ENCODE measurements at regions not wholly inside any gene's neighbourhood (a gene's known extent, or its start where the extent isn't known, plus 50 kb on each side); places are given as distances from the start of the nearest gene placed in this dataset.

DNA sequence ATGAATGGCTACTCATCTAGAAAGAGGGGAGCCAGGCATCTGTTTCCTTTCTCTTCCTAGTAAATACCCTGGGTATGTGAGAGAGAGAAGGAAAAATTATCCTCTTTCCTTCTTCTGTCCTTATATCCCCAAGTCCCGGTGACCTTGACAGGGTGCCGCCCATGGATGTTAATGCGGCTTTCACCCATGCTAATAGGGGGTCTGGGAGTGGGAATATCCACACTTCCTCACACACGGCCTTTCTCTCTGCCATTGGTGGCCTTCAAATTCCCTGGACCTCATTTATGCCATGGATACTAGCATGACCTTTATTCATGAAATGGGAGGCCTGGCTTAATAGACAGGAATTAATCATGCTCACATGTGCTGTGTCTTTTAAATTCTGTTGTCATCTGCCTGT, 159.0 kb upstream of the NOX3 start:
- H3K27me3 ChIP-seq (ENCODE audit: control insufficient read depth, insufficient read depth, low read length): no peaks in the 10 kb centered on the region
- TF ChIP-seq, protein P1, sequence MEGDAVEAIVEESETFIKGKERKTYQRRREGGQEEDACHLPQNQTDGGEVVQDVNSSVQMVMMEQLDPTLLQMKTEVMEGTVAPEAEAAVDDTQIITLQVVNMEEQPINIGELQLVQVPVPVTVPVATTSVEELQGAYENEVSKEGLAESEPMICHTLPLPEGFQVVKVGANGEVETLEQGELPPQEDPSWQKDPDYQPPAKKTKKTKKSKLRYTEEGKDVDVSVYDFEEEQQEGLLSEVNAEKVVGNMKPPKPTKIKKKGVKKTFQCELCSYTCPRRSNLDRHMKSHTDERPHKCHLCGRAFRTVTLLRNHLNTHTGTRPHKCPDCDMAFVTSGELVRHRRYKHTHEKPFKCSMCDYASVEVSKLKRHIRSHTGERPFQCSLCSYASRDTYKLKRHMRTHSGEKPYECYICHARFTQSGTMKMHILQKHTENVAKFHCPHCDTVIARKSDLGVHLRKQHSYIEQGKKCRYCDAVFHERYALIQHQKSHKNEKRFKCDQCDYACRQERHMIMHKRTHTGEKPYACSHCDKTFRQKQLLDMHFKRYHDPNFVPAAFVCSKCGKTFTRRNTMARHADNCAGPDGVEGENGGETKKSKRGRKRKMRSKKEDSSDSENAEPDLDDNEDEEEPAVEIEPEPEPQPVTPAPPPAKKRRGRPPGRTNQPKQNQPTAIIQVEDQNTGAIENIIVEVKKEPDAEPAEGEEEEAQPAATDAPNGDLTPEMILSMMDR (IDR thresholded peaks at IDR 0.05): no peak
- H3K4me1 ChIP-seq: no peaks in the 10 kb centered on the region
- no peaks in the 10 kb centered on the region for H3K79me2 ChIP-seq
- H3K36me3 ChIP-seq (ENCODE audit: control insufficient read depth, insufficient read depth, low read length): no peaks in the 10 kb centered on the region
- no peak overlapping the region for H3K9ac ChIP-seq
- H3K4me2 ChIP-seq (ENCODE audit: low read length): no peak overlapping the region
- H3K4me3 ChIP-seq (ENCODE audit: low read depth, low read length): no peak overlapping the region
- H3K9me3 ChIP-seq (ENCODE audit: control insufficient read depth, low read length): peaks cover 3% of the 10 kb centered on the region
- no peak overlapping the region for H3K27ac ChIP-seq
- no peak overlapping the region for H2AFZ ChIP-seq

DNA sequence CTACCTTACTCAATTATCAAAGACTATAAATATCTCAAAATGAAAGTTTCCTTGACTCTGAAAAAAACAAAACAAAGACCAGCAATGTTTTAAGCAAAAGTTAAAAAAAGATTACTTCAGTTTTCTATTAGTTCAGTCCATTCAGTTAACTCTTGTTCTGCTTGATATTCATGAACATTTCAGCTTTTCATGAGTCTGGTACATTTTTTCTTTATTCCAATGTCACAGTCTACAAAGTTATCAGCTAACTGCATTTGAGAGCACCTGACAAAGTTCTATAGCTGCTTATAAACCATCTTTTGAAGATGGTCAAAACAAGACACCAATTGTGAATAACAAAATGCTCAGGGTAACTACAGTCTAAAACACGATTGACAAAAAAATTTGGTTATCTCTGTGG, 156.1 kb upstream of the NOX3 start:
- peaks cover 3% of the 10 kb centered on the region for H3K9me3 ChIP-seq (ENCODE audit: control insufficient read depth, low read length)
- H3K4me2 ChIP-seq (ENCODE audit: low read length): no peak overlapping the region
- H3K27me3 ChIP-seq (ENCODE audit: control insufficient read depth, insufficient read depth, low read length): no peaks in the 10 kb centered on the region
- TF ChIP-seq, protein P1 (IDR thresholded peaks at IDR 0.05): no peak
- H3K27ac ChIP-seq: no peak overlapping the region
- no peak overlapping the region for H3K4me3 ChIP-seq (ENCODE audit: low read depth, low read length)
- no peaks in the 10 kb centered on the region for H3K4me1 ChIP-seq
- no peaks in the 10 kb centered on the region for H3K79me2 ChIP-seq
- no peak overlapping the region for H3K9ac ChIP-seq
- no peaks in the 10 kb centered on the region for H3K36me3 ChIP-seq (ENCODE audit: control insufficient read depth, insufficient read depth, low read length)
- H2AFZ ChIP-seq: no peak overlapping the region

- Histone ChIP-seq H3K9ac (no peak overlapping the region), H3K27ac (no peak overlapping the region)
These were observed 149.4 kb upstream of the NOX3 start for GRCh38 chr6:155604991-155605390.

DNA sequence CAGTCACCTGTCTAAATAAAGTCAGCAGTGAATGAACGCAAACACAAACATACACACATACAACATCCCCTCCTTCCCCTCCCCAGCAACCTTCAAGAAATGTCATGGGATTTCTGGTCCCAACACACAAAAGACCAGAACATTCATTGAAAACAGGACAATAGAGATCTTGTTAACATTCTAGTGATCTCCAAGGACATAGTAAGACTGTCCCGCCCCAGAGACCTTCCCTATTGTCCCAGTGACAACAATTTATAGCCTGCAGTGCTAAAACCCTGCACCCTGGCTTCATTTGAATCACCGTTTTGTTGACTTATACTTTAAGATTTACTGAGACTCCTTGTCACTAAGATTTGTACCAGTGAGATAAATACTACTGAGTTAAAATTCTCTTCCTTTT, 143.9 kb upstream of the NOX3 start:
- Histone ChIP-seq H3K4me2 (ENCODE audit: low read length) (no peak overlapping the region), H3K4me1 (no peaks in the 10 kb centered on the region), H3K27ac (no peak overlapping the region), H3K79me2 (no peaks in the 10 kb centered on the region), H3K9ac (no peak overlapping the region), H3K36me3 (ENCODE audit: control insufficient read depth, insufficient read depth, low read length) (no peaks in the 10 kb centered on the region), H3K4me3 (ENCODE audit: low read depth, low read length) (no peak overlapping the region), H2AFZ (no peak overlapping the region), H3K9me3 (ENCODE audit: control insufficient read depth, low read length) (no peaks in the 10 kb centered on the region), H3K27me3 (ENCODE audit: control insufficient read depth, insufficient read depth, low read length) (no peaks in the 10 kb centered on the region)
- TF ChIP-seq, protein P1 (IDR thresholded peaks at IDR 0.05): no peak

More at GRCh38 chr6:155604991-155605390, 149.4 kb upstream of the NOX3 start:
- Histone ChIP-seq H3K36me3 (ENCODE audit: control insufficient read depth, insufficient read depth, low read length) (no peaks in the 10 kb centered on the region), H3K79me2 (no peaks in the 10 kb centered on the region), H3K4me2 (ENCODE audit: low read length) (no peak overlapping the region), H2AFZ (no peak overlapping the region), H3K4me1 (no peaks in the 10 kb centered on the region), H3K9me3 (ENCODE audit: control insufficient read depth, low read length) (no peaks in the 10 kb centered on the region), H3K27me3 (ENCODE audit: control insufficient read depth, insufficient read depth, low read length) (no peaks in the 10 kb centered on the region), H3K4me3 (ENCODE audit: low read depth, low read length) (no peak overlapping the region)
- TF ChIP-seq, protein P1 (IDR thresholded peaks at IDR 0.05): no peak

DNA sequence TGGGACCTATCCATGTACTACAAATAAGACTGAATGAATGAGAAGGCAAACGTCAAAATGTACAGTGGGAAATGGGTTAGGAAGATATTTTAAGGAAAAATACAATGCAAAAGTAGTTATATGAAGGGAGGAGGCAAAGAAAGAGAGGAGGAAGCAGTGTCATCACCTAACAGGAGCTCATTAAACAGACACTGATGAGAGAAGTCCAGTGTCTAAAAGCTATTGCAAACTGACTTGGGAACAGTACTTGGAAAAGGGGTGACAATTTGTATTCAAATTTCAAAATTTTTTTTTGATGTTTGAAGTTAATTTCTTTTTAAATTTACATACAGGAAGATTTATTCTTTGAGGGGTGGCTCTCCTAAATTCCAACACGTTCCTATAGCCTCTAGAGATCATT, 143.5 kb upstream of the NOX3 start:
- no peak overlapping the region for H3K27ac ChIP-seq
- no peaks in the 10 kb centered on the region for H3K4me1 ChIP-seq
- H3K27me3 ChIP-seq (ENCODE audit: control insufficient read depth, insufficient read depth, low read length): no peaks in the 10 kb centered on the region
- no peaks in the 10 kb centered on the region for H3K79me2 ChIP-seq
- TF ChIP-seq, protein P1 (IDR thresholded peaks at IDR 0.05): no peak
- no peak overlapping the region for H3K4me3 ChIP-seq (ENCODE audit: low read depth, low read length)
- H3K36me3 ChIP-seq (ENCODE audit: control insufficient read depth, insufficient read depth, low read length): no peaks in the 10 kb centered on the region
- no peak overlapping the region for H2AFZ ChIP-seq
- no peak overlapping the region for H3K4me2 ChIP-seq (ENCODE audit: low read length)
- no peaks in the 10 kb centered on the region for H3K9me3 ChIP-seq (ENCODE audit: control insufficient read depth, low read length)
- no peak overlapping the region for H3K9ac ChIP-seq
